ENCODE measurements at regions not wholly inside any gene's neighbourhood (a gene's known extent, or its start where the extent isn't known, plus 50 kb on each side); places are given as distances from the start of the nearest gene placed in this dataset.

DNA sequence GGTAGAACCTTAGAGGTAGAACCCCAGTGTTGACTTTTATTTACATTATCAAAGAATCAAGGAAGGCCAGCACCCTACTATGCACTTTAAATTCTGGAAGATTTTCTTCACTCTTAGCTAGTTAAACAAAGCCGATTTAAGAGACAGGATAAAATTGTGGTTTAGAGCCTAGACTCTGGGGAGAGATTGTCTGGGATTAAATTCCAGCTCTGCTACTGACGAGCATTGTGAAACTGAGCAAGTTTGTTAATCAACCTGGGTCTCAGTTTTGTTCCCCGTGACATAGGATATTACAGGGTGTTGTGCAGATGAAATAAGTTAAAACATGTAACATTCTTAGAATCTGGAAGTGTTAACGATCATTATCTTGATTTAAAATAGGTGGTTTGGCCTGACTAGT lies 83.5 kb downstream of the FEM1C start:
- TF ChIP-seq CTCF (IDR thresholded peaks at IDR 0.05) (no peak), POLR2A (IDR thresholded peaks at IDR 0.05) (no peak), EP300 (IDR thresholded peaks at IDR 0.05) (no peak), POLR2AphosphoS5 (IDR thresholded peaks at IDR 0.05) (no peak)
- H3K9me3 ChIP-seq, result no peaks in the 10 kb centered on the region
- H3K4me1 ChIP-seq, result peaks cover 0 to 8% (median 0%) of the 10 kb centered on the region in 3 donors
- no peak overlapping the region for H3K27ac ChIP-seq
- WGBS, 2 donors (ENCODE audit: low coverage in 1 of 2), result 87 to 88% methylated on average over 4 of the region's 4 CpGs
- ATAC-seq, result no peak
- no peaks in the 10 kb centered on the region for H3K36me3 ChIP-seq
- H3K27me3 ChIP-seq, result no peaks in the 10 kb centered on the region
- no peak overlapping the region for H3K4me3 ChIP-seq

DNA sequence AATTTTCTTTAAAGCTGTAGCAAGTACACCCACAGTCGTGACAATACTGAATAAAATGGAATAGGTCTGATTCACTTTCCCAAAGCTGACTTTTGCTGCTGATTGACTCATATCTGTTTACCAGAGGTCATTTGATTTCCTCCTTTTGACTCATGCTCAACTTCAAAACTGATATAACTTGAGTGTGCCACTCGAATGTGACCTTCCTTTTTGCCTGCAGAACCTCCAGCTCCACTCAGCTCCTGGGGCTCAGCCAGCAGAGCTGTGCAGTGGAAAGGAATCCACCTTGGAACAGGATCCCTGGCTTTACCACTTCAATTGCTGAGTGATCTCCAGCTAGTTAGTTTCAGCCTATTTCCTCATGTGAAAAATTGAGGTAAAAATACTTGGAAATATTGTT lies 84.1 kb downstream of the FEM1C start:
- no peak overlapping the region for H3K27ac ChIP-seq

DNA sequence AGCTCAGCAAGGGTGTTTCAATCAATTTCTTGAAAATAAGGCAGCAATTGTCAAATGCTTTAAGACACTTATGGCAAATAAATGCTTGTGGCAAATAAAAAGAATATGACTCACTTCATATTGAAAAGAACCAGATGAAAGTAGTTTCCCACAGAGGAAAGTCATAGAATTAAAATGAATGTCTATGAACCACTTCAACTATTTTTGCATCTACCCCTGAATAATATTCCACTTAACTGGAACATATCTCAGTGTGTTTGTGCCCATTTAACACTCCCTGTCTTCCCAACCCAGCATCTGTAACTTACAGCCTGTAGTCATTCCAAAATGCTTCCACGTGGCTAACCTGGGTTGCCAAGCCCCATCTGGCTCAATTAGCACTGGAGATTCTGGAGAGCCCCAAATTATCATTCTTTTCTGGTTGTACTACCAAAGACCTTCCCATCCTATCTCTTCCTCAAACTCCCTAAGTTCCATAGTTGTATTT lies 84.7 kb downstream of the FEM1C start:
- no peaks in the 10 kb centered on the region for H3K9me3 ChIP-seq
- peaks cover 0 to 8% (median 0%) of the 10 kb centered on the region in 3 donors for H3K4me1 ChIP-seq
- H3K27ac ChIP-seq, result peak overlapping the region in 1 of 4 donors; percentile 11
- no peaks in the 10 kb centered on the region for H3K27me3 ChIP-seq
- no peaks in the 10 kb centered on the region for H3K36me3 ChIP-seq
- H3K4me3 ChIP-seq, result no peak overlapping the region
- ATAC-seq, result no peak
- 47 to 67% methylated on average over 1 of the region's 1 CpG for WGBS, 2 donors (ENCODE audit: low coverage in 1 of 2)
- TF ChIP-seq EP300 (IDR thresholded peaks at IDR 0.05) (no peak), CTCF (IDR thresholded peaks at IDR 0.05) (no peak), POLR2AphosphoS5 (IDR thresholded peaks at IDR 0.05) (no peak), POLR2A (IDR thresholded peaks at IDR 0.05) (no peak)

More for the DNA sequence above, 84.1 kb downstream of the FEM1C start:
- ATAC-seq, result peak; percentile 51
- Histone ChIP-seq H3K27me3 (no peaks in the 10 kb centered on the region), H3K4me3 (no peak overlapping the region), H3K36me3 (no peaks in the 10 kb centered on the region), H3K4me1 (peaks cover 0 to 8% (median 0%) of the 10 kb centered on the region in 3 donors), H3K9me3 (no peaks in the 10 kb centered on the region)
- TF ChIP-seq POLR2AphosphoS5 (IDR thresholded peaks at IDR 0.05), result peak; percentile 35
- TF ChIP-seq POLR2A (IDR thresholded peaks at IDR 0.05), result no peak
- WGBS, 2 donors (ENCODE audit: low coverage in 1 of 2), result 43 to 44% methylated on average over 2 of the region's 2 CpGs

GRCh38 chr5:115458416-115458815 lies 86.2 kb downstream of the FEM1C start:
- Histone ChIP-seq H3K27ac (no peak overlapping the region), H3K4me1 (peaks cover 0 to 8% (median 0%) of the 10 kb centered on the region in 3 donors), H3K27me3 (no peaks in the 10 kb centered on the region), H3K4me3 (no peak overlapping the region), H3K36me3 (no peaks in the 10 kb centered on the region), H3K9me3 (no peaks in the 10 kb centered on the region)
- 85 to 86% methylated on average over 1 of the region's 1 CpG for WGBS, 2 donors (ENCODE audit: low coverage in 1 of 2)
- no peak for ATAC-seq
- TF ChIP-seq CTCF (IDR thresholded peaks at IDR 0.05), result no peak
- no peak for TF ChIP-seq EP300 (IDR thresholded peaks at IDR 0.05)
- TF ChIP-seq POLR2AphosphoS5 (IDR thresholded peaks at IDR 0.05), result no peak
- TF ChIP-seq POLR2A (IDR thresholded peaks at IDR 0.05), result no peak

DNA sequence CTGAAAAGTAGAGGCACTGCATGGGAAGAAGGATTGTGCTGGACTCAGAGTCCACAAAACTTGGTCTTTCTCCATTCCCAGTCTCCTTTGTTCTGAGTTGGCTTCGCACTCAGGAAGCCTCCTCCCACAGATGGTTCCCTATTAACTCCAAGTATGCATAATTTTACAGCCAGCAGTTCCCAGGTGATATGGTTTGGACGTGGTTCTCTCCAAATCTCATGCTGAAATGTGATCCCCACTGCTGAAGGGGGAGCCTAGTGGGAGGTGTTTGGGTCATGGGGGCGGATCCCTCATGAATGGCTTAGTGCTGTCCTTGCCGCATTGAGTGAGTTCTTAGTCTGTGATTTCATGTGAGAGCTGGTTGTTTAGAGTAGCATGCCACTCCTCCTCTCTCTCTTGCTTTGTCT lies 86.6 kb downstream of the FEM1C start:
- Histone ChIP-seq H3K9me3 (no peaks in the 10 kb centered on the region), H3K4me1 (peaks cover 0 to 8% (median 0%) of the 10 kb centered on the region in 3 donors), H3K4me3 (no peak overlapping the region), H3K27ac (no peak overlapping the region), H3K27me3 (no peaks in the 10 kb centered on the region), H3K36me3 (no peaks in the 10 kb centered on the region)
- WGBS, 2 donors (ENCODE audit: low coverage in 1 of 2), result 46 to 82% methylated on average over 2 to 3 of the region's 4 CpGs
- ATAC-seq, result no peak
- TF ChIP-seq POLR2AphosphoS5 (IDR thresholded peaks at IDR 0.05), result no peak
- no peak for TF ChIP-seq EP300 (IDR thresholded peaks at IDR 0.05)
- TF ChIP-seq POLR2A (IDR thresholded peaks at IDR 0.05), result no peak
- no peak for TF ChIP-seq CTCF (IDR thresholded peaks at IDR 0.05)
